HFF-Myc (cell line): ENCODE measurements at regions not wholly inside any gene's neighbourhood (a gene's known extent, or its start where the extent isn't known, plus 50 kb on each side); places are given as distances from the start of the nearest gene placed in this dataset.

Experiments
- DNase-seq: peaks from one replicate; pipeline ENCODE4 v3.0.0-alpha.2; 2011; ENCODE audit warnings: low read depth; ENCODE audit errors: extremely low read depth
- H3K4me3 ChIP-seq: replicated peaks from 2 replicates; pipeline ENCODE4 v1.5.1; 2011; ENCODE audit warnings: low read depth, mild to moderate bottlenecking, control low read depth, low read length
- TF ChIP-seq, protein P1 (sequence below): IDR thresholded peaks from 2 replicates; pipeline ENCODE4 v1.5.1; 2012; ENCODE audit warnings: mild to moderate bottlenecking, low read depth, low read length, control low read depth; ENCODE audit errors: missing control alignments

- H3K4me3 ChIP-seq, result no peak overlapping the region
- DNase-seq, result no peak
- TF ChIP-seq, protein P1, sequence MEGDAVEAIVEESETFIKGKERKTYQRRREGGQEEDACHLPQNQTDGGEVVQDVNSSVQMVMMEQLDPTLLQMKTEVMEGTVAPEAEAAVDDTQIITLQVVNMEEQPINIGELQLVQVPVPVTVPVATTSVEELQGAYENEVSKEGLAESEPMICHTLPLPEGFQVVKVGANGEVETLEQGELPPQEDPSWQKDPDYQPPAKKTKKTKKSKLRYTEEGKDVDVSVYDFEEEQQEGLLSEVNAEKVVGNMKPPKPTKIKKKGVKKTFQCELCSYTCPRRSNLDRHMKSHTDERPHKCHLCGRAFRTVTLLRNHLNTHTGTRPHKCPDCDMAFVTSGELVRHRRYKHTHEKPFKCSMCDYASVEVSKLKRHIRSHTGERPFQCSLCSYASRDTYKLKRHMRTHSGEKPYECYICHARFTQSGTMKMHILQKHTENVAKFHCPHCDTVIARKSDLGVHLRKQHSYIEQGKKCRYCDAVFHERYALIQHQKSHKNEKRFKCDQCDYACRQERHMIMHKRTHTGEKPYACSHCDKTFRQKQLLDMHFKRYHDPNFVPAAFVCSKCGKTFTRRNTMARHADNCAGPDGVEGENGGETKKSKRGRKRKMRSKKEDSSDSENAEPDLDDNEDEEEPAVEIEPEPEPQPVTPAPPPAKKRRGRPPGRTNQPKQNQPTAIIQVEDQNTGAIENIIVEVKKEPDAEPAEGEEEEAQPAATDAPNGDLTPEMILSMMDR, result no peak
Observed at GRCh38 chr7:110397927-110398660, 692.8 kb upstream of the LRRN3 start.

GRCh38 chr7:110399421-110399820 lies 691.5 kb upstream of the LRRN3 start:
- H3K4me3 ChIP-seq, result no peak overlapping the region
- no peak for DNase-seq
- TF ChIP-seq, protein P1, result no peak

DNA sequence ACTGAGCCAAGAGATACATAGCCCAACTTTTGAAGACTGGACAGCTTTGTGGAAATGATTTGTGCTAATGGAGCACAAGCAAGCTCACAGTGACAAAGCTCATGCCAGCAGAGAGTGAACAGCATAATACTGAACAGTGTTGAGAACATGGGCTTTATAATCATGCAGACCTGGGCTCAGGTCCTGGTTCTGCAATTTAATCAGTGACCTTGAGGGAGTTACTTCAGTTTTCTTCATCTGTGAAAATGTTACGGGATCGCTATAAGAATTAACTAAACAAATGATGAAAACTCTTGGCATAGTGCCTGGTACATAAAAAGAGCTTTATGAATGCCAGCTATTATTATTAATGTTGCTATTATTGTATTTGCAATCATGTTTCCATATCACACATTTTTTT lies 690.5 kb upstream of the LRRN3 start:
- DNase-seq, result no peak
- no peak overlapping the region for H3K4me3 ChIP-seq
- TF ChIP-seq, protein P1, result no peak

GRCh38 chr7:110407242-110407641 lies 683.7 kb upstream of the LRRN3 start:
- TF ChIP-seq, protein P1, result no peak
- DNase-seq, result no peak
- H3K4me3 ChIP-seq, result no peak overlapping the region

DNA sequence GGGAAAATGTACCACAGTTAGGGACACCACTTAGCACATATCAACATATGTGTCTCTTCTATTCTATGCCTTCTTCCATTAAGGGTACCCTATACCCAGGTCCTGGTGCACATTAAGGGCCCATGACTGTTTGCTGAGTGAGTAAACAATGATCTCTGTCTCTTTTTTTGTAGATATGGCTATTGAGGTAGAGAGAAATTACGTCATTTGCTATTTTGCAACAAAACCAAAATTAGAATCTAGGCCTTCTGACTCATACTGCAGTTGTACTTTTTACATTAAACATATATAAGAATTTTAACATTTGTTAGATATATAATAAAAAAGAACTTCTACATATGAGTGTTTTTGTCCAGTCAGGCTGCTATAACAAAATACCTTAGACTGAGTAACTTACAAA lies 683.2 kb upstream of the LRRN3 start:
- no peak overlapping the region for H3K4me3 ChIP-seq
- no peak for DNase-seq
- TF ChIP-seq, protein P1, result no peak

DNA sequence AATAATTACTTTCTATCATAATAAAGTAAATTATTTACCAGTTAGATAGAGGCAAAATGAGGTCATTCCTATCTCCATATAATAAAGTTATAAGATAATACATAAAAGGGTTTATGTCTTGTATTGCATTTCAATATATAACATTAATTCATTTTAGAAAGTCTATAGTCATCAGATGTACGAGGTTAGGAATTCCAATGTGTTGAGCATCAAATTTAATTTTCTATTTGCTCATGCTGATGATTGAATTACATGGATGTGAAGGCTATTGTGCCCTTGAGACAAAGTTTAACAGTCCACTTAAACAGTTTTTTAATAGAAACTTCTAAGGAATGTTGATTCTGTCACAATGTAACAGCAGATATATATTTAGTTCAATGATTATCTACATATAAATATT lies 678.3 kb upstream of the LRRN3 start:
- no peak for DNase-seq
- TF ChIP-seq, protein P1, result no peak

GRCh38 chr7:110413038-110413437 lies 677.9 kb upstream of the LRRN3 start:
- TF ChIP-seq, protein P1, result no peak
- DNase-seq, result no peak
- H3K4me3 ChIP-seq, result no peak overlapping the region

More for the DNA sequence above, 678.3 kb upstream of the LRRN3 start:
- H3K4me3 ChIP-seq, result no peak overlapping the region
